Upper lobe of left lung (tissue), 6 donors: ENCODE measurements at regions not wholly inside any gene's neighbourhood (a gene's known extent, or its start where the extent isn't known, plus 50 kb on each side); places are given as distances from the start of the nearest gene placed in this dataset.

Experiments used
- ATAC-seq, 2 donors: fragments of 200-7000 bp; cut with Tn5 transposase; one replicate each; pipeline ENCODE4 v1.9.1; 2022; ENCODE audit warnings: mild to moderate bottlenecking in 2 of 2, moderate library complexity in 2 of 2; ENCODE audit not compliant: low FRiP score in 2 of 2
- DNase-seq, 2 donors: peaks; one replicate each; pipeline ENCODE4 v3.0.0-alpha.2; 2019 to 2020
- H3K27ac ChIP-seq, 4 donors: fragments of 200-600 bp; sonication (generic); one replicate each; pipeline ENCODE4 v1.5.1; 2016 to 2019
- H3K27me3 ChIP-seq, 4 donors: fragments of 200-600 bp; sonication (generic); one replicate each; pipeline ENCODE4 v1.5.1; 2017 to 2019
- H3K36me3 ChIP-seq, 4 donors: fragments of 200-600 bp; sonication (generic); one replicate each; pipeline ENCODE4 v1.5.1; 2016 to 2019
- H3K4me1 ChIP-seq, 4 donors: fragments of 200-600 bp; sonication (generic); one replicate each; pipeline ENCODE4 v1.5.1; 2018 to 2019
- H3K4me3 ChIP-seq, 4 donors: fragments of 200-600 bp; sonication (generic); one replicate each; pipeline ENCODE4 v1.5.1; 2017 to 2019; ENCODE audit warnings: mild to moderate bottlenecking in 2 of 4, moderate library complexity in 1 of 4
- H3K9me3 ChIP-seq, 4 donors: fragments of 200-600 bp; sonication (generic); one replicate each; pipeline ENCODE4 v1.5.1; 2018 to 2019
- CTCF ChIP-seq, 6 experiments: fragments of 450-650 bp in 4 of 6; fragments of 200-600 bp in 2 of 6; sonication (generic) in 2 of 6; IDR thresholded peaks; one replicate each; pipeline ENCODE4 v1.5.1; 2016 to 2019; ENCODE audit warnings: antibody characterized with exemption in 6 of 6
- EP300 ChIP-seq, 4 donors: sonication (generic); formaldehyde crosslinking; IDR thresholded peaks; one replicate each; pipeline ENCODE4 v1.5.1; 2017; ENCODE audit warnings: antibody characterized with exemption in 4 of 4, control low read depth in 2 of 4
- POLR2A ChIP-seq, 4 donors: fragments of 450-650 bp; IDR thresholded peaks; one replicate each; pipeline ENCODE4 v1.5.1; 2016 to 2017; ENCODE audit warnings: antibody characterized with exemption in 4 of 4, mild to moderate bottlenecking in 2 of 4
- POLR2AphosphoS5 ChIP-seq, 2 donors: sonication (generic); formaldehyde crosslinking; IDR thresholded peaks; one replicate each; pipeline ENCODE4 v1.5.1; 2017; ENCODE audit warnings: antibody characterized with exemption in 2 of 2
- WGBS, 2 donors: methylation state at CpG; one replicate each; pipeline ENCODE4 v1.1.5; 2017 to 2018; 5-methylcytosine and 5-hydroxymethylcytosine counted together
- donor health status: DM: no; HTN: no; CAD: no; lungs with moderate emphysema.
- donor health status: DM: no; HTN: yes; CAD: no; lungs with severe emphysema.

- no peak overlapping the region for H3K27ac ChIP-seq
- TF ChIP-seq POLR2AphosphoS5 (IDR thresholded peaks at IDR 0.05): no peak
- no peak for TF ChIP-seq CTCF (IDR thresholded peaks at IDR 0.05)
- no peak for TF ChIP-seq POLR2A (IDR thresholded peaks at IDR 0.05)
- TF ChIP-seq EP300 (IDR thresholded peaks at IDR 0.05): no peak
- no peak for ATAC-seq
- peaks cover 0 to 12% (median 0%) of the 10 kb centered on the region in 4 donors for H3K9me3 ChIP-seq
- H3K4me3 ChIP-seq: no peak overlapping the region
- DNase-seq: no peak
- no peaks in the 10 kb centered on the region for H3K4me1 ChIP-seq
- no peaks in the 10 kb centered on the region for H3K27me3 ChIP-seq
- H3K36me3 ChIP-seq: no peaks in the 10 kb centered on the region
- WGBS, 2 donors: 71 to 72% methylated on average over 12 of the region's 12 CpGs
Observed at GRCh38 chr4:186891859-186892486, 168.3 kb upstream of the FAT1 start.

GRCh38 chr4:186898367-186898766 is 174.7 kb upstream of the FAT1 start:
- WGBS, 2 donors: 92 to 94% methylated on average over 4 of the region's 4 CpGs
- no peaks in the 10 kb centered on the region for H3K27me3 ChIP-seq
- H3K9me3 ChIP-seq: no peaks in the 10 kb centered on the region
- TF ChIP-seq POLR2AphosphoS5 (IDR thresholded peaks at IDR 0.05) (no peak), CTCF (IDR thresholded peaks at IDR 0.05) (no peak), EP300 (IDR thresholded peaks at IDR 0.05) (no peak), POLR2A (IDR thresholded peaks at IDR 0.05) (no peak)
- H3K4me3 ChIP-seq: no peak overlapping the region
- H3K27ac ChIP-seq: no peak overlapping the region
- no peak for DNase-seq
- ATAC-seq: no peak
- H3K4me1 ChIP-seq: peaks cover 0 to 11% (median 9%) of the 10 kb centered on the region in 4 donors
- no peaks in the 10 kb centered on the region for H3K36me3 ChIP-seq

GRCh38 chr4:186900232-186900900 is 176.7 kb upstream of the FAT1 start:
- H3K27me3 ChIP-seq: no peaks in the 10 kb centered on the region
- DNase-seq: no peak
- H3K27ac ChIP-seq: no peak overlapping the region
- H3K4me1 ChIP-seq: peaks cover 0 to 13% (median 9%) of the 10 kb centered on the region in 4 donors
- no peaks in the 10 kb centered on the region for H3K9me3 ChIP-seq
- ATAC-seq: peak in 1 of 2 donors; percentile 73
- 70 to 74% methylated on average over 9 of the region's 9 CpGs for WGBS, 2 donors
- H3K36me3 ChIP-seq: no peaks in the 10 kb centered on the region
- TF ChIP-seq POLR2A (IDR thresholded peaks at IDR 0.05) (no peak), POLR2AphosphoS5 (IDR thresholded peaks at IDR 0.05) (no peak), CTCF (IDR thresholded peaks at IDR 0.05) (no peak), EP300 (IDR thresholded peaks at IDR 0.05) (no peak)
- no peak overlapping the region for H3K4me3 ChIP-seq

- DNase-seq: no peak
- WGBS, 2 donors: 63 to 71% methylated on average over 3 of the region's 3 CpGs
- H3K4me3 ChIP-seq: no peak overlapping the region
- H3K27me3 ChIP-seq: no peaks in the 10 kb centered on the region
- no peaks in the 10 kb centered on the region for H3K9me3 ChIP-seq
- no peaks in the 10 kb centered on the region for H3K36me3 ChIP-seq
- no peak for ATAC-seq
- no peak for TF ChIP-seq POLR2AphosphoS5 (IDR thresholded peaks at IDR 0.05)
- H3K4me1 ChIP-seq: peaks cover 0 to 13% (median 9%) of the 10 kb centered on the region in 4 donors
- H3K27ac ChIP-seq: no peak overlapping the region
Observed at GRCh38 chr4:186900984-186901383, 177.3 kb upstream of the FAT1 start.

- no peak for TF ChIP-seq POLR2AphosphoS5 (IDR thresholded peaks at IDR 0.05)
- TF ChIP-seq POLR2A (IDR thresholded peaks at IDR 0.05): no peak
- no peak for TF ChIP-seq EP300 (IDR thresholded peaks at IDR 0.05)
- no peak for TF ChIP-seq CTCF (IDR thresholded peaks at IDR 0.05)
- no peak overlapping the region for H3K27ac ChIP-seq
- 42 to 85% methylated on average over 3 of the region's 3 CpGs for WGBS, 2 donors
- H3K4me1 ChIP-seq: peaks cover 0 to 13% (median 9%) of the 10 kb centered on the region in 4 donors
- no peak overlapping the region for H3K4me3 ChIP-seq
- no peak for DNase-seq
- no peak for ATAC-seq
- H3K36me3 ChIP-seq: no peaks in the 10 kb centered on the region
- H3K27me3 ChIP-seq: no peaks in the 10 kb centered on the region
- H3K9me3 ChIP-seq: no peaks in the 10 kb centered on the region
Observed at GRCh38 chr4:186901850-186902249, 178.2 kb upstream of the FAT1 start.
